ENCODE measurements at regions not wholly inside any gene's neighbourhood (a gene's known extent, or its start where the extent isn't known, plus 50 kb on each side); places are given as distances from the start of the nearest gene placed in this dataset.

- TF ChIP-seq EZH2 (IDR thresholded peaks at IDR 0.05; ENCODE audit: low read depth, unreplicated experiment) (no peak), POLR2AphosphoS5 (IDR thresholded peaks at IDR 0.05; ENCODE audit: low read depth) (no peak)
These were observed 372.8 kb downstream of the NR2F1-AS1 start for GRCh38 chr5:93208141-93208751.

Data from GM23338 (cell line).